Neutrophil (primary cell): ENCODE measurements at regions not wholly inside any gene's neighbourhood (a gene's known extent, or its start where the extent isn't known, plus 50 kb on each side); places are given as distances from the start of the nearest gene placed in this dataset.

Experiments used
- H3K27ac ChIP-seq: fragments of 200-600 bp; sonication (generic); 2 replicates; pipeline ENCODE4 v1.5.1; 2016; ENCODE audit warnings: mild to moderate bottlenecking, moderate library complexity
- H3K27me3 ChIP-seq: fragments of 200-600 bp; sonication (generic); 2 replicates; pipeline ENCODE4 v1.6.0; 2016; ENCODE audit warnings: mild to moderate bottlenecking
- H3K36me3 ChIP-seq: fragments of 200-600 bp; sonication (generic); 2 replicates; pipeline ENCODE4 v1.5.1; 2017
- H3K4me1 ChIP-seq, 2 experiments: fragments of 200-600 bp in 1 of 2; sonication (generic) in 1 of 2; 1 replicate in 1 of 2; 2 replicates in 1 of 2; pipeline versions ENCODE4 v1.5.1 to v1.6.1; 2013 to 2016; ENCODE audit warnings: low read depth in 1 of 2, low read length in 1 of 2, mild to moderate bottlenecking in 1 of 2, moderate library complexity in 1 of 2; ENCODE audit not compliant: control insufficient read depth in 1 of 2, insufficient read depth in 1 of 2
- H3K4me3 ChIP-seq, 2 experiments: fragments of 200-600 bp in 1 of 2; sonication (generic) in 1 of 2; 1 replicate in 1 of 2; 2 replicates in 1 of 2; pipeline ENCODE4 v1.5.1; 2013 to 2016; ENCODE audit warnings: low read depth in 1 of 2, low read length in 1 of 2, mild to moderate bottlenecking in 1 of 2, moderate library complexity in 1 of 2
- H3K9me3 ChIP-seq: fragments of 200-600 bp; sonication (generic); 2 replicates; pipeline ENCODE4 v1.5.1; 2016
- TF ChIP-seq, protein P1 (sequence below): fragments of 200-600 bp; sonication (generic); IDR thresholded peaks from 2 replicates; pipeline ENCODE4 v1.5.1; 2016; ENCODE audit warnings: antibody characterized with exemption

DNA sequence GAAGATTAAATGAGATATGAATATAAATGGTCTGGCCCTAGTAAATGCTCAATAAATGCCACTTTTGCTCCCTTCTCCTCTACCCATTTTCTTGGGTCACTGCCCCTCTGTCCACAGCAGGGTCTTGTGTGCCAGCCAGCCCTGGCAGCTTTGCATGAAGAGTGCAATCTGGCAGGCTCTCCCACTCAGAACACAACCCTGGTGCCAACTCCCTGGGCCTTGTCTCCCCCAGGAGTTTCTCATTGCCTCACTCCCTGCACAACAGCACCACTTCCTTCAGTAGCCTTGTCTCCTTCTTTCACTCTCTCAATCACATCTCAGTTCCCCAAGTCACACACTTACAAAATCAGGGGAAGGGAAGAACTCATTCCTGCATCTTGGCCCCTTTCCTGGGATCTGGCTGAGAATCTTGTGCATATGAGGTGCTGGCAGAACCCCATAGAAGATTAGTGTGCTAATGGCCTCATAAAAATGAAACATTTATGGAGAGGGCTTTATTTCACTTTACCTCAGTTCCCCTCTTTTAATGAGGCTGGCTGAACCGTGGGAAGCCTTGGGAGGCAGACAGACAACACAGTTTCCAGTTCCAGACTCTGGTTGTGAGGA lies 445.9 kb upstream of the PROK2 start:
- no peak overlapping the region for H3K27ac ChIP-seq
- peaks cover 4% of the 10 kb centered on the region for H3K9me3 ChIP-seq
- TF ChIP-seq, protein P1, sequence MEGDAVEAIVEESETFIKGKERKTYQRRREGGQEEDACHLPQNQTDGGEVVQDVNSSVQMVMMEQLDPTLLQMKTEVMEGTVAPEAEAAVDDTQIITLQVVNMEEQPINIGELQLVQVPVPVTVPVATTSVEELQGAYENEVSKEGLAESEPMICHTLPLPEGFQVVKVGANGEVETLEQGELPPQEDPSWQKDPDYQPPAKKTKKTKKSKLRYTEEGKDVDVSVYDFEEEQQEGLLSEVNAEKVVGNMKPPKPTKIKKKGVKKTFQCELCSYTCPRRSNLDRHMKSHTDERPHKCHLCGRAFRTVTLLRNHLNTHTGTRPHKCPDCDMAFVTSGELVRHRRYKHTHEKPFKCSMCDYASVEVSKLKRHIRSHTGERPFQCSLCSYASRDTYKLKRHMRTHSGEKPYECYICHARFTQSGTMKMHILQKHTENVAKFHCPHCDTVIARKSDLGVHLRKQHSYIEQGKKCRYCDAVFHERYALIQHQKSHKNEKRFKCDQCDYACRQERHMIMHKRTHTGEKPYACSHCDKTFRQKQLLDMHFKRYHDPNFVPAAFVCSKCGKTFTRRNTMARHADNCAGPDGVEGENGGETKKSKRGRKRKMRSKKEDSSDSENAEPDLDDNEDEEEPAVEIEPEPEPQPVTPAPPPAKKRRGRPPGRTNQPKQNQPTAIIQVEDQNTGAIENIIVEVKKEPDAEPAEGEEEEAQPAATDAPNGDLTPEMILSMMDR: no peak

DNA sequence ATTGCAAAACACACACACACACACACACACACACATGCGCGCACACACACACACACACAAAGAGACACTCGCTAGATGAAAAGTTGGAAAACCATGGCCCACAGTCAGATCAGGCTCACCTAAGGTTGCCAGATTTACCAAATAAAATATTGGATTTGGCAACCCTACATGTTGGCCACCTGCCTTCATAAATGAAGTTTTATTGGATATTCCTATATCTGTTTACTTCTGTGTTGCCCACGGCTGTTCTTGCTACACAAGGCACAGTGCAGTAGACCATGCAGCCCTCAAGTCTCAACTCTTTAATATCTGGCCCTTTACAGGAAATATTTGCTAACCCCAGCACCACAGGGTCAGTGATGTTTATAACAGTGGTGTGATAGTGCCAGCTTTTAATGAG lies 445.0 kb upstream of the PROK2 start:
- no peak overlapping the region for H3K4me3 ChIP-seq
- no peaks in the 10 kb centered on the region for H3K27me3 ChIP-seq
- TF ChIP-seq, protein P1: no peak

More for the DNA sequence above, 445.9 kb upstream of the PROK2 start:
- no peaks in the 10 kb centered on the region for H3K4me1 ChIP-seq
- no peak overlapping the region for H3K4me3 ChIP-seq
- no peaks in the 10 kb centered on the region for H3K36me3 ChIP-seq
- H3K27me3 ChIP-seq: no peaks in the 10 kb centered on the region

DNA sequence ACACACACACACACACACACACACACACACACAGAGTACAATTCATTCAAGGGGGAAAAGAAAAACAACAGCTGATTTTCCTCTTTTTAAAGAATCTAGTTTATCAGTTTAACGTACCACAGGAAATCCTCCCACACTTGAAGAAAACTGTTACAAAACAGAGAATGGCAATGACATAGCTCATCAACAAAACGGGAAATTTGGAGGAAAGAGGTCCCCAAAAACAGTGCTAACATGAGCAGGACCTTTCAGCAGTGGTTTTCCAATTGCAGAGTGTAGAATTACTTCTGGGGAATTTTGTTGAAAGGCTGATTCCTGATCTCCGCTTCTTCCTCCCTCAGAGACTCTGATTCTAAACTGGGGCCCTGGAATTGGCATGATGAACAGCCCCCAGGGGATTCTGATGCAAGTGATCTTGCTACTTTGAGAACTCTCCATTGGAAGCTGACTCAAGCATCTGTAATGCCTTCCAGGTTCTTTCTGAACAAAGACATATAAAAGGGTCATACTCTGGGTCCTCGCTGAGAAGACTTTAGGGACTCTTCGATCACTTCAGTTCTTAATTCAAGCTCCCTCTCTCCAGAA lies 442.6 kb upstream of the PROK2 start:
- no peaks in the 10 kb centered on the region for H3K27me3 ChIP-seq
- H3K4me3 ChIP-seq: no peak overlapping the region
- H3K27ac ChIP-seq: no peak overlapping the region
- H3K36me3 ChIP-seq: no peaks in the 10 kb centered on the region
- TF ChIP-seq, protein P1: no peak
- H3K9me3 ChIP-seq: peaks cover 16% of the 10 kb centered on the region
- no peaks in the 10 kb centered on the region for H3K4me1 ChIP-seq

More for the DNA sequence above, 445.0 kb upstream of the PROK2 start:
- H3K9me3 ChIP-seq: peaks cover 9% of the 10 kb centered on the region
- H3K36me3 ChIP-seq: no peaks in the 10 kb centered on the region
- H3K4me1 ChIP-seq: no peaks in the 10 kb centered on the region
- H3K27ac ChIP-seq: no peak overlapping the region

DNA sequence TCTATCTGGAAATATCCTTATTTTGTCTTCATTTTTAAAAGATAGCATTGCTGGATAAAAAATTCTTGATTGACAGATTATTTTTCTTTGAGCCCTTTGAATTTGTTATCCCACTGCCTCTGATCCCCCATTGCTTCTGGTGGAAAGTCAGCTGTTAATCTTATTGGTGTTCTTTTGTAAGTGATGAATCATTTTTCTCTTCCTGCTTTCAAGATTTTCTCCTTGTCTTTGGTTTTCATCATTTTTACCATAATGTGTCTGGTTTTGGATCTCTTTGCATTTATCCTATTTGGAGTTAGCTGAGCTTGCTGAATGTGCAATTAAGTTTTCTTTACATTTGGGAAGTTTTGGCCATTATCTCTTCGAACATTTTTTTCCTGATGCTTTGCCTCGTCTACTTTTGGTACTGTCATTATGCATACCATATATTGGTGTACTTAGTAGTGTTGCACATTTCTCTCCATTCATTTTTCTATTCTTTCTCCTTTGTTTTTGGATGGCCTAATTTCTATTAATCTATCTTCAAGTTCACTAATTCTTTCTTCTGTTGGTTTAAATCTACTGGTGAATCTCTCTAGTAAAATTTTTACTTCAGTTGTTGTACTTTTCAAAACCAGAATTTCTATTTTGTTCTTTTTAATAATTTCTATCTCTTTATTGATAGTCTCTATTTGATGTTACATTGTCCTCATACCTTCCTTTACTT lies 440.0 kb upstream of the PROK2 start:
- H3K9me3 ChIP-seq: peaks cover 16% of the 10 kb centered on the region
- H3K4me1 ChIP-seq: no peaks in the 10 kb centered on the region
- H3K36me3 ChIP-seq: no peaks in the 10 kb centered on the region
- H3K27me3 ChIP-seq: no peaks in the 10 kb centered on the region
- no peak overlapping the region for H3K27ac ChIP-seq
- H3K4me3 ChIP-seq: no peak overlapping the region
- TF ChIP-seq, protein P1: no peak

DNA sequence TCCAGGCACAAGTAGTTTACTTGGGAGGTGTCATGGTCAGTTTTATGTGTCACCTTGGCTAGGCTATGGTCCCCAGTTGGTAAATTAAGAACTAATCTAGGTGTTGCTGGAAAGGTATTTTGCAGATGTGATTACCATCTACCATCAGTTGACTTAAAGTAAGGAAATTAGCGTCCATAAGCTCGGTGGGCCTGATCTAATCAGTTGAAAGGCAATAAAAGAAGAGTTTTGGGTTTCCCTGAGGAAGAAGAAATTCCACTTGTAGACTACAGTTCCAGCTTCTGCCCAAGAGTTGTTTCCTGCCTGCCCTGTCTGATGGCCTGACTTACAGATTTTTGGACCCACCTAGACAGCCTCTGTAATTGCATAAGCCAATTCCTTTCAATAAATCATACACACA lies 438.7 kb upstream of the PROK2 start:
- TF ChIP-seq, protein P1: no peak
- H3K4me3 ChIP-seq: no peak overlapping the region
- no peaks in the 10 kb centered on the region for H3K27me3 ChIP-seq
- peaks cover 16% of the 10 kb centered on the region for H3K9me3 ChIP-seq
- no peaks in the 10 kb centered on the region for H3K4me1 ChIP-seq
- H3K27ac ChIP-seq: no peak overlapping the region
- no peaks in the 10 kb centered on the region for H3K36me3 ChIP-seq
